ENCODE measurements at regions not wholly inside any gene's neighbourhood (a gene's known extent, or its start where the extent isn't known, plus 50 kb on each side); places are given as distances from the start of the nearest gene placed in this dataset.

DNA sequence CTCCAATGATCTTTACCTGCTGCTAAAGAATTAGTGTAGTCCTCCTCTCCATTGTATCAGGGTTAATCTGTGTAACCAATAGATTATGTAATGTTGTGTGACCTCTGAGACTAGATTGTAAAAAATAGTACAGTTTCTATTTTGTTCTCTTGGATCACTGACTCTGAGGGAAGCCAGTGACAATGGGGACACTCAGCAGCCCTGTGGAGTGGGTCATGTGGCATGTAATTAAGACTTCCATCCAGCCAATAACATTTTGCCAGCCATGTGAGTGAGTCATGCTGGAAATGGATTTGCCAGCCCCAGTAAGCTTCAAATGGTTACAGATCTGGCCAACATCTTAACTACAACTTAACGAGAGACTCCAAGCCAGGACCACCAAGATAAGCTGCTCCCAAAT is 332.3 kb downstream of the PTTG2 start:
- TF ChIP-seq, protein P1, sequence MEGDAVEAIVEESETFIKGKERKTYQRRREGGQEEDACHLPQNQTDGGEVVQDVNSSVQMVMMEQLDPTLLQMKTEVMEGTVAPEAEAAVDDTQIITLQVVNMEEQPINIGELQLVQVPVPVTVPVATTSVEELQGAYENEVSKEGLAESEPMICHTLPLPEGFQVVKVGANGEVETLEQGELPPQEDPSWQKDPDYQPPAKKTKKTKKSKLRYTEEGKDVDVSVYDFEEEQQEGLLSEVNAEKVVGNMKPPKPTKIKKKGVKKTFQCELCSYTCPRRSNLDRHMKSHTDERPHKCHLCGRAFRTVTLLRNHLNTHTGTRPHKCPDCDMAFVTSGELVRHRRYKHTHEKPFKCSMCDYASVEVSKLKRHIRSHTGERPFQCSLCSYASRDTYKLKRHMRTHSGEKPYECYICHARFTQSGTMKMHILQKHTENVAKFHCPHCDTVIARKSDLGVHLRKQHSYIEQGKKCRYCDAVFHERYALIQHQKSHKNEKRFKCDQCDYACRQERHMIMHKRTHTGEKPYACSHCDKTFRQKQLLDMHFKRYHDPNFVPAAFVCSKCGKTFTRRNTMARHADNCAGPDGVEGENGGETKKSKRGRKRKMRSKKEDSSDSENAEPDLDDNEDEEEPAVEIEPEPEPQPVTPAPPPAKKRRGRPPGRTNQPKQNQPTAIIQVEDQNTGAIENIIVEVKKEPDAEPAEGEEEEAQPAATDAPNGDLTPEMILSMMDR (IDR thresholded peaks at IDR 0.05 in 8 of 11, conservative IDR thresholded peaks at IDR 0.05 in 3 of 11): no peak
- no peak for TF ChIP-seq POLR2AphosphoS5 (IDR thresholded peaks at IDR 0.05)
- TF ChIP-seq POLR2A (IDR thresholded peaks at IDR 0.05): no peak

All from spleen (tissue), 7 donors.